Neural cell (in vitro differentiated cells): ENCODE measurements at regions not wholly inside any gene's neighbourhood (a gene's known extent, or its start where the extent isn't known, plus 50 kb on each side); places are given as distances from the start of the nearest gene placed in this dataset.

ENCODE experiments used
- H2AFZ ChIP-seq: fragments of 200-600, 300-800 bp; sonication (generic), shearing (Covaris generic); 2 replicates; pipeline ENCODE4 v1.6.0; 2014; ENCODE audit warnings: low read depth, mild to moderate bottlenecking, antibody characterized with exemption, low read length, moderate library complexity
- H3F3A ChIP-seq: fragments of 200-600 bp; shearing (Covaris generic); 2 replicates; pipeline ENCODE4 v1.6.1; 2016; ENCODE audit warnings: mild to moderate bottlenecking, moderate library complexity, mixed read lengths, antibody characterized with exemption, low read length; ENCODE audit not compliant: insufficient read depth, poor library complexity, severe bottlenecking
- H3K27ac ChIP-seq: fragments of 200-600, 300-800 bp; sonication (generic), shearing (Covaris generic); 2 replicates; pipeline ENCODE4 v1.5.1; 2014; ENCODE audit warnings: mild to moderate bottlenecking, low read length, moderate library complexity
- H3K27me3 ChIP-seq: fragments of 300-800, 200-600 bp; sonication (generic), shearing (Covaris generic); 2 replicates; pipeline ENCODE4 v1.6.0; 2014; ENCODE audit warnings: mild to moderate bottlenecking, low read depth, low read length, moderate library complexity; ENCODE audit not compliant: insufficient read depth
- H3K36me3 ChIP-seq: fragments of 300-800, 200-600 bp; sonication (generic), shearing (Covaris generic); 2 replicates; pipeline ENCODE4 v1.5.1; 2014; ENCODE audit warnings: mild to moderate bottlenecking, antibody characterized with exemption, low read length, moderate library complexity; ENCODE audit not compliant: insufficient read depth
- H3K4me2 ChIP-seq: fragments of 300-800, 200-600 bp; sonication (generic), shearing (Covaris generic); 2 replicates; pipeline ENCODE4 v1.6.0; 2014; ENCODE audit warnings: mild to moderate bottlenecking, low read length
- H3K4me3 ChIP-seq: fragments of 300-800, 200-600 bp; sonication (generic), shearing (Covaris generic); 2 replicates; pipeline ENCODE4 v1.5.1; 2014; ENCODE audit warnings: mild to moderate bottlenecking, low read length, moderate library complexity
- H3K79me2 ChIP-seq: fragments of 200-600 bp; shearing (Covaris generic); replicated peaks from 2 replicates; pipeline ENCODE4 v1.6.0; 2014; ENCODE audit warnings: mild to moderate bottlenecking, low read length, moderate library complexity; ENCODE audit not compliant: insufficient read depth
- H3K9ac ChIP-seq: fragments of 300-800, 200-600 bp; sonication (generic), shearing (Covaris generic); 2 replicates; pipeline ENCODE4 v1.6.1; 2016; ENCODE audit warnings: mild to moderate bottlenecking, low read length, mixed read lengths
- H3K9me2 ChIP-seq: fragments of 200-600 bp; shearing (Covaris generic); 2 replicates; pipeline ENCODE4 v1.6.1; 2016; ENCODE audit warnings: mild to moderate bottlenecking, low read length, mixed read lengths; ENCODE audit not compliant: insufficient read depth
- H3K9me3 ChIP-seq: fragments of 200-600, 300-800 bp; sonication (generic), shearing (Covaris generic); 2 replicates; pipeline ENCODE4 v1.6.1; 2016; ENCODE audit warnings: mild to moderate bottlenecking, mixed run types, low read length, moderate library complexity, mixed read lengths
- H4K20me1 ChIP-seq: fragments of 200-600 bp; shearing (Covaris generic); 2 replicates; pipeline ENCODE4 v1.6.1; 2016; ENCODE audit warnings: mild to moderate bottlenecking, mixed run types; ENCODE audit not compliant: insufficient read depth
- CTCF ChIP-seq: fragments of 450-650 bp; IDR thresholded peaks from 2 replicates; pipeline ENCODE4 v1.5.1; 2014; ENCODE audit warnings: antibody characterized with exemption, mild to moderate bottlenecking, moderate library complexity; ENCODE audit not compliant: poor library complexity, severe bottlenecking
- EP300 ChIP-seq: fragments of 450-650 bp; conservative IDR thresholded peaks from 2 replicates; pipeline ENCODE4 v1.6.1; 2014; ENCODE audit warnings: antibody characterized with exemption, mild to moderate bottlenecking, moderate library complexity; ENCODE audit not compliant: poor library complexity, severe bottlenecking
- EZH2 ChIP-seq: fragments of 200-600, 300-800 bp; shearing (Covaris generic), sonication (generic); IDR thresholded peaks from 2 replicates; pipeline ENCODE4 v1.6.1; 2014; ENCODE audit warnings: antibody characterized with exemption, low read length, borderline replicate concordance, mild to moderate bottlenecking; ENCODE audit not compliant: insufficient read depth, poor library complexity, severe bottlenecking
- MXI1 ChIP-seq: fragments of 450-650 bp; conservative IDR thresholded peaks from 2 replicates; pipeline ENCODE4 v1.6.1; 2014; ENCODE audit warnings: antibody characterized with exemption, mild to moderate bottlenecking; ENCODE audit not compliant: poor library complexity, severe bottlenecking
- POLR2AphosphoS5 ChIP-seq: IDR thresholded peaks from 2 replicates; pipeline ENCODE4 v1.6.1; 2012
- RAD21 ChIP-seq: fragments of 450-650 bp; conservative IDR thresholded peaks from 2 replicates; pipeline ENCODE4 v1.6.1; 2014; ENCODE audit warnings: antibody characterized with exemption, mild to moderate bottlenecking, moderate library complexity
- REST ChIP-seq: IDR thresholded peaks from 2 replicates; pipeline ENCODE4 v1.6.1; 2012; ENCODE audit warnings: borderline replicate concordance
- SMC3 ChIP-seq: fragments of 450-650 bp; conservative IDR thresholded peaks from 2 replicates; pipeline ENCODE4 v1.6.1; 2014; ENCODE audit warnings: antibody characterized with exemption, mild to moderate bottlenecking, moderate library complexity; ENCODE audit not compliant: poor library complexity
- TAF1 ChIP-seq: IDR thresholded peaks from 2 replicates; pipeline ENCODE4 v1.6.1; 2012; ENCODE audit warnings: low read depth

- Histone ChIP-seq H2AFZ (no peak overlapping the region), H3F3A (no peaks in the 10 kb centered on the region), H3K4me2 (no peak overlapping the region), H3K4me3 (no peak overlapping the region), H3K79me2 (no peaks in the 10 kb centered on the region), H3K27me3 (no peaks in the 10 kb centered on the region), H3K9me3 (no peaks in the 10 kb centered on the region), H3K27ac (no peak overlapping the region), H3K9me2 (no peaks in the 10 kb centered on the region), H4K20me1 (no peaks in the 10 kb centered on the region), H3K9ac (no peak overlapping the region), H3K36me3 (no peaks in the 10 kb centered on the region)
- TF ChIP-seq EP300 (no peak), TAF1 (no peak), POLR2AphosphoS5 (no peak), REST (no peak), CTCF (no peak), RAD21 (no peak), EZH2 (no peak)
These were observed 191.7 kb upstream of the FERD3L start for GRCh38 chr7:19336836-19337383.

GRCh38 chr7:19333706-19334105, 188.5 kb upstream of the FERD3L start:
- no peak overlapping the region for H3K4me3 ChIP-seq
- no peaks in the 10 kb centered on the region for H3F3A ChIP-seq
- no peak overlapping the region for H3K9ac ChIP-seq
- H3K27ac ChIP-seq, result no peak overlapping the region
- H3K79me2 ChIP-seq, result no peaks in the 10 kb centered on the region
- H3K4me2 ChIP-seq, result no peak overlapping the region
- TF ChIP-seq TAF1 (no peak), POLR2AphosphoS5 (no peak), REST (no peak), MXI1 (no peak), SMC3 (no peak), EZH2 (no peak), CTCF (no peak), EP300 (no peak), RAD21 (no peak)
- H3K9me3 ChIP-seq, result no peaks in the 10 kb centered on the region
- H2AFZ ChIP-seq, result no peak overlapping the region
- H3K36me3 ChIP-seq, result no peaks in the 10 kb centered on the region
- no peaks in the 10 kb centered on the region for H4K20me1 ChIP-seq
- no peaks in the 10 kb centered on the region for H3K9me2 ChIP-seq
- no peaks in the 10 kb centered on the region for H3K27me3 ChIP-seq
